ENCODE measurements at regions not wholly inside any gene's neighbourhood (a gene's known extent, or its start where the extent isn't known, plus 50 kb on each side); places are given as distances from the start of the nearest gene placed in this dataset.

DNA sequence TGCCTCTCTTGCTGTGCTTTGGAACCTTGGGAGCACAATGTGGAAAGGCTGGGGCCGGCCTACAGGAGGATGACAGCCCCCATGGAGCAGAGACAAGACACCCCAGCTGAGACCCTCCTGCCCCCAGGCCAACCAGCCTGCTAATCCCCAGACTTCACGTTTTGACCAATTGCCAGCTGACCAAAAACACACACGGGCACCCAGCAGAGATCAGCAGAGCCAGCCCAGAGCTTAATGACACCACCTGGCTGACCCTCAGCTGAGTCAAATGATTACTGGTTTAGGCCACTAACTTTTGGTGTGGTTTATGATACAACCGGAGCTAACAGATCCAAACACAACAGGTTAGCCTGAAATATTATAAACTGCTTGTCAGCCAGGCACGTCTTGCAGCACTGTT, 111.2 kb upstream of the KIF5B start:
- no peak for DNase-seq

DNA sequence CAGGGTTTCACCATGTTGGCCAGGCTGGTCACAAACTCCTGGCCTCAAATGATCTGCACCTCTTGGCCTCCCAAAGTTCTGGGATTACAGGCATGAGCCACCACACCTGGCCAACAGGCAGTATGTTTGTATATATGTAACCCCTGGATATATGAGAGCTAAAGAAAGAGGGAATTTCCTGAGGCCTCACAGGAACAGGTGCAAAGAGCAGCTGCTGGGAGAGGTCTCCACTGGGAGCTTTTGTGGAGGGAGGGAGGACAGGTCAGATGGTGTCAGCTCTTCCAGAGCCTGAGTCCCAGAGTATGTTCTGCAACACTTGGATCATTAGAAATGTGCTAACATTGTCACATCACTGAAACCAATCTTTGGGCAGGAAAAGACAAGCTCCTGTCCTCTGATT, 110.1 kb upstream of the KIF5B start:
- DNase-seq = no peak

DNA sequence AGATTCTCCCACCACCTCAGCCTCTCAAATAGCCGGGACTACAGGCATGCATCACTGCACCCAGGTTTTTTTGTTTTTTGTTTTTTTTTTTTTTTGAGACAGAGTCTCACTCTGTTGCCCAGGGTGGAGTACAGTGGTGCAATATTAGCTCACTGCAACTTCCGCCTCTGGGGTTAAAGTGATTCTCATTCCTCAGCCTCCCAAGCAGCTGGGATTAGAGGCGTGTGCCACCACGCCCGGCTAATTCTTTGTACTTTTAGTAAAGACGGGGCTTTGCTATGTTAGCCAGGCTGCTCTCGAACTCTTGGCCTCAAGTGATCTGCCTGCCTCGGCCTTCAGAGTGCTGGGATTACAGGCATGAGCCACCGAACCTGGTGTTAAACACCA, 107.5 kb upstream of the KIF5B start:
- DNase-seq = no peak

DNA sequence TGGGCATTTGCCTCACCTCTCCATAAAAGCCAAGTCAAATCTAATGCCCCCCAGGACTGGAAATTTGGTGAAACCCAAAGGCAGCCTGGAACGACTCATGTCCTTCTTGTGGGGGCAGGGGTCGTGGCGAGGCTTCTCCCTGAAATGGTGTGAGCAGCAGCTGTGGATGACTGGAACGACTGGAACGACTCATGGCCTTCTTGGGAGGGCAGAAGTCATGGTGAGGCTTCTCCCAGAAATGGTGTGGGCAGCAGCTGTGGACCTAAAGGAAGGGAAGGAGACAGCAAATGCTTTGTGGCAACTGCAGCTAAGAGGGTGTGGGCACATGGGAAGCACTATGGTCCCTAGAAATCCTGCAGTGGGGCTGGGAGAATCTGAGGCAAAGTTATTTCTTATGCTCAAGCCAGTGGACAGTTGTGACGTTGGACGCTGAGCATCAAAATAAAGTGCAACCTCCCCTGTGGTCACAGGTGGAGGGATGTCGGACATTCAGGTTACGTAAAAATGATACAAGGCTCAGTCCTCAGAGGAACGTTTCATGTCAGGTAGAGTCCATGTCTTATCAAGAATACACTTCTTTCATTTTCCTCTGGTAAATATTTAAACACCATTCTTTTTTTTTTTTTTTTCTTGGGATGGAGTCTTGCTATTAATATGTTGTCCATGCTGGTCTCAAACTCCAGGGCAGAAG, 107.0 kb upstream of the KIF5B start:
- no peak for DNase-seq

DNA sequence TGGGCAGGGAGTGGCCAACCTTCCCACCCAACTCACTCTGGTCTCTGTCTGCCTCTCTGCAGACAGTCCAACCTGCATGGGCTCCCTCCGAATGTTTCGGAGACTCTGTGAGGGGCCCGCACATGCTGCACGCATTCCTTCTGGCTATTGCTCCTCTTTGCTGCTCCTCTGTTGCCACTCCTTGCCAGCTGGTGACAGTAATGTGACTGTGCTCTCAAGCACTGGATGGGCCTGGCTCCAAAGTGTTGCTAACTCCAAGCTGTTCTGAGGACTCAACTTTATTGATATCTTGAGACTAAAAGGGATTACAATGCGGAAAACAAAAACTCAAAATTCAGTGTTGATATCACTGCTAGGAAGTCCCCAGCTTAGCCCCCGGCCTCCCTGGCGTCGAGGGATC, 105.4 kb upstream of the KIF5B start:
- no peak for DNase-seq

DNA sequence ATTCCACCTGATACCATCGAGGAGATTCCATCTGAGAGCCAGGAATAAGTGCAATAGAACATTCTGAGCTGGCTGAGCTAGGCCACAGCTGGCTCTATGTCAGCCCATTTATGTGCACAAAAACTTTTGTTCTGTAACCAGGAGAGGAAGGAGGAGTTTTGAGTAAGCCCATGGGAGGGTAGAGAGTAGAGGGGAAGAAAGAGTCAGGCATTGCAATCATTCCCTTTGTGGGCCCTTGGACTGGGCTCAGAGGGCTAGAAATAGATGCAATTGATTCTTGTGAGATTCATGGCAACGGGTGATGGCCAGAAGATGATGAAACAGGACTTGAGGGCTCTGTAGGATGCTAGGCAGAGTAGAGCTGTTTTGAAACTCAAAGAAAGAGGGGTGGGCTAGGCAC, 104.6 kb upstream of the KIF5B start:
- DNase-seq = no peak

DNA sequence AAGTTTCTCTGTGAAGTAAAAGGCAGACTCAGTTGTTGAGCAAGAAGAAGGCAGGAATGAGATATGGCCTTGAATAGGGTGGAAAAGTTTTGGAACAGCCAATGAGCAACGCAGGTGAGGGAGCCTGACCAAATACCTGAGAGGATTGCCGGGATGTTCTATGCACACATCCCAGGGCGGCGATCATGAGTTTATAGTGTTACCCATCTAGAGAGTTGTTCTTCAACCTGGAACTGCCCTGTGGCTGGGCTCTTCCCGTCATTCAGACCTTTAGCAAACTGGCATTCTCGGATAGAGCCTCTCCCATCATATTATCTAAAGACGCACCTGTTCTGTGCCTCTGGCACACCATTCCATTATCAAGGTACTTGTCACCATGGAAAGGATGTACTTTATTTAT, 103.0 kb upstream of the KIF5B start:
- no peak for DNase-seq

DNA sequence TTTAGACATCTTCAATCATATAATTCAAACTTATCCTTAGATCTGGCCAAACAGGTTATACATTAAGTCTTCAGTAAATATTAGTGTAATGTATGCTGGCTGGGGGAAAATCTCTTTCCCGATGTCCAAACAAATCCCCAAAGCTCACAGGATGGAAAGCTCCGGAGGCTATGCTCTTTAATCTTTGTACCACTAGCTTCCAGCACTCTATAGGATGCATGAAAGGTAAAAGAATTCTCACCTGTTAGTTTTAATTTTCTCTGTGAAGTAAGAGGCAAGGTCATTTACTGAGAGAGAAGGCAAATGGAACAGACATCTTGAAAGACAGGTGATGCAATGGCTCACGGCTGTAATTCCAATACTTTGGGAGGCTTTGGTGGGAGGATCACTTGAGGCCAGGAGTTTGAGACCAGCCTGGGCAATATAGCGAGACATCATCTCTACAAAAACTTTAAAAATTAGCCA, 99.8 kb upstream of the KIF5B start:
- no peak for DNase-seq

DNA sequence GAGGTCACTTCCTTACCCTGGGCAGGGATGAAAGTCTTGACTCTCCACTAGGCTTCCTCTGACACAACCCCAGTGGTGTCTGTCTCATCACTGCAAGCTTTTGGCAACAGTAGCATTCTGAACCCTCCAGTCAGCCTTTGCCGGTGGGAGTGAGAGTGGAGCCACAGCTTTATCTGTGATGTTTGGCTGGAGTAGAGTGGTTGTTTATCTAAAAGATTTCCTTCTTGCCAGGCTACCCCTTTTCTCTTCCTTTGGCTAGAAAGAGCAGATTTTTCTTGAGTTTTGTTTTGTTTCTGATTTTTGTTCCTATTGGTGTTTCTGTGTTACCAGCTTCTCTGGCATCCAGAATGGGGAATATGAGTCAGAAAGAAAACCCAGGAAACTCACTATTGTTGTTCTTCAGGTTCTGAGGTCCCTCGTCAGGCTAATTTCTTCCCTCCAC, 98.9 kb upstream of the KIF5B start:
- DNase-seq = no peak

DNA sequence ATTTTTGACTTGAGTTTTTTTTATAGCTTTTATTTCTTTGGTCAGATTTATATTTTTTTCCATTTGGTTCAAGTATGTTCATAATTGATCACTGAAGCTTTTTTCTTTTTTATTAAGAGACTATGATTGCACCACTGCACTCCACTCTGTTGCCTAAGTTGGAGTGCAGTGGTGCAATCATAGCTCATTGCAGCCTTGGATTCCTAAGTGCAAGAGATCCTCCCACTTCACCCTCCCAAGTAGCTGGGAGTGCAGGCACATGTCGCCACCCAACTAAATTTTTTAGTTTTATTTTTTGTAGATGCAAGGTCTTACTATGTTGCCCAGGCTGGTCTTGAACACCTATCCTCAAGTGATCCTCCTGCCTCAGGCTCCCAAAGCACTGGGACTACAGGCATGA, 97.7 kb upstream of the KIF5B start:
- no peak for DNase-seq

DNA sequence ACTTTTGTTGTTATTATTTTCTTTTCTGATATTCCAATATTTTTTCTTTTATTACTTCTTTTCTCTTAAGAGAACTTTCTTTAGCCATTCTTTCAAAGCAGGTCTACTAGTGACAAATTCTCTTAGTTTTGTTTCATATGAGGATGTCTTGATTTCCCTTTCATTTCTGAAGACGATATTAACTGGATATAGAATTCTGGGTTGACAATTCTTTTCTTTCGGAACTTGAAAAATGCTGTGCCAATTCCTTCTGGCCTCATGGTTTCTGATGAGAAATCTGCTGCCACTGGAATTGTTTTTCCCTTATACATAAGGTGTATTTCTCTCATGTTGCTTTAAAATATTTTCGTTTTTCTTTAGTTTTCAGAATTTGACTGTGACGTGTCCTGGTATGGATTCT, 97.0 kb upstream of the KIF5B start:
- DNase-seq = no peak

DNA sequence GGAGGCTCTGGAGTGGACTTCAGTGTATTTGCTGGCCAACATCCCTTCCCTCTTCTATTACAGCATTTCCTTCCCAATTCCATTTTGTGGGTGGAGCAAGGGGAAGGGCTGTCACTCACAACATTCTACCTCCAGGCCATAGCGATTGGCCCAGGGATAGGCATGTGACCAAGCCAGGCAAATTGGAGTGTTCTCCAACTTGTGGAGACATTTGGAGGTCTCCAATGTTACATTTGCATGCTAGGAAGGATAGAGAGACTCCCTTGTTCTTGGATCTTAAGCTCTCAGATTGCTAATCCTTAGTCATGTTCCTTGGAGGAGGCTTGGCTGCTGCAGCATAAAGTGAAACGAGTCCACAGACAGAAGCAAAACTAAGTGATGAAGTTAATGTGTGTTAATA, 95.6 kb upstream of the KIF5B start:
- DNase-seq = no peak

DNA sequence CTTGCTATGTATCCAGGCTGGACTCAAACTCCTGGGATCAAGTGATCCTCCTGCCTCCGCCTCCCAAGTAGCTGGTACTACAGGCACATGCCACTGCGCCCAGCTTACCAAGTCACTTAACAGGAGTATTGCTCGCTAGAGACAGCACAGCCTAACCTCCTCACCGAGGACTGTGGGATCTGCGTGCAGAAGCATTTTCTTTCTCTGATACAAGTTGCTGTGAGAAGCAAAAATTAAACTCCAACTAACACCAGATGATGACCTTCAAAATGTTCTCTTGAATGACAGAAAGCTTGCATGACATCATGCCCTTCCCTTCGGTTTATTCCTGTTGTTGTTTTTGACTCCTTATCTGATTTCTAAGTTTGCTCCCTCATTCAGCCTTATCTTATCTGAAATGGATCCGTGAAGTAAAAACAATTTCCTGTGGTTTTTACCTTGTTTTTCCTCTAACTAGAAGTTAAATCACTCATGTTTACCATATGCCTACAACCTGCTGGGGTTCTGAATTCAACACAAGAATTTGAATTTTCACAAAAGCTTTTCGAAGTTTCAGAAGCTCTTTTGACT, 94.4 kb upstream of the KIF5B start:
- DNase-seq = no peak

DNA sequence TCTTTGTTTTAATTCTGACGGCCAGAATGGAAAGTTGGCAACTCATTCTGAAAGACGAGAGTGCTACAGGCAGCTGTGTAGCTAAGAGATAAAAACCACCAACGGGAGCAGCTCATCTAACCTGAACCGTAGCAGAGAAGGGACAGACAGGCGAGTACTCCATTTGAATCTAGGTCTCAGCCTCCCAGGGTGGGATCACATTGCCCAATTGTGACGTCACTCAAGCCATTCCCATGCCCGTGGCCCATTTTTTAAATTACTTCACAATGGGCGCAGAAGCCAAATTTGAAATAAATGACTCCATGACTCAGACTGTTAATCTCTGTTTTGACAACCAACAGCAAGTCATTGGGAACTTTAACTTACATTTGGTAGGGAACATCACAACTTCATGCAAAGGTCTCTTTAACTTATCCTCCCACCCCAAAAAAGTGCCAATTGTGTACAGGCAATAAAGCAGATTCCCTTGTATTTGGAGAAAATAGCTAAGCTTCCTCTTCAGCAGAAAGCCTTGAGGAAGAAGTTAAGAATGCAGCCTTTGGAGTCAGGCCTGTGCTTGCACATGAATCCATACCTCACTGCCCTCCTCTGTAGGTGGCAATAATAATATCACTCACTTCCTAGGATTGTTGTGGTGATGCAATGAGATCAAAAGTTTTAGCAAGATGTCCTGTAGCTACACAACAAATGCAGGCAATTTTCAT, 93.2 kb upstream of the KIF5B start:
- DNase-seq = peak in 1 of 2 donors; percentile 12

DNA sequence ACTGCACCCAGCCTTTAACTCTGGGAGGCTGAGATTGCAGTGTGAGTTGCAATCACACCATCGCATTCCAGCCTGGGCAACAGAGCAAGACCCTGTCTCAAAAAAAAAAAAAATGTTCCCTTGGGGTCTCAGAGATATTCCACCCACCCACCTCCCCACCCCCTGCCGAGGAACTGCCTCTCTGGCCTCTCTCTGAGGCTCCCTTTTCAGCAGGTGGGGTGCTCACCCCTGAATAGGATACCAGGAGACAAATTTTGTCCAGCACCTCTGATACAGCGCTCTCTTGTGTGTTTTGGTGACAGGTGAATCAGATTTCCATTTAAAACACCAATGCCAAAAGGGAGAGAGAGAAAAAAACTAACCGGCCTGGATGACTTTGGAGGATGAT, 92.6 kb upstream of the KIF5B start:
- DNase-seq = no peak

DNA sequence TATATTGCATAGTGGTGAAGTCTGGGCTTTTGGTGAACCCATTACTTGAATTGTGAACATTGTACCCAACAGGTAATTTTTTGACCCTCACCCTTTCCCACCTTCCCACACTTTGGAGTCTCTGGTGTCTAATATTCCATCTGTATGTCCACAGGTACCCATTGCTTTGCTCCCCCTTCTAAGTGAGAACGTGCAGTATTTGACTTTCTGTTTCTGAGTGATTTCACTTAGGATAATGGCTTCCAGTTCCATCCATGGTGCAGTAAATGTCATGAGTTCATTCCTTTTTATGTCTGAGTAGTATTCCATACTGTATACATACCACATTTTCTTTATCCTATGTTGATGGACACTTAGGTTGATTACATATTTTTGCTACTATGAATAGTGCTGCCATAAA, 91.5 kb upstream of the KIF5B start:
- no peak for DNase-seq

DNA sequence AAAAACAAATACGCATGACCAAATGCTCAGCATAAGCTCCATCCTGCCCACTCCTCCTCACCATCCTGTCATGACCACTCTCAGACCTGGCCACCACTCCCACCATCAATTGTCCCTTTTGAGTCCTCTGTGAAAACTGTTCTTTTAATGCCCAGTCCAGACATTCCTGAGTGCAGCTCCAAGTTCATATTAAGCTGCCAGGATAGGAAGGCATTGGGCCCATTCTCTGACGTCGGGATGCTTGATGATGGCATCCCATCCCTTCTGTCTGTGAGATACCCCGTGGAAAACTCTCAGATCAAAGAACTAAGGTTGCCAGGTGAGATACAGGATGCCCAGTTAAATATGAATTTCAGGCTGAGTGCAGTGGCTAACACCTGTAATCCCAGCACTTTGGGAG, 89.9 kb upstream of the KIF5B start:
- no peak for DNase-seq

DNA sequence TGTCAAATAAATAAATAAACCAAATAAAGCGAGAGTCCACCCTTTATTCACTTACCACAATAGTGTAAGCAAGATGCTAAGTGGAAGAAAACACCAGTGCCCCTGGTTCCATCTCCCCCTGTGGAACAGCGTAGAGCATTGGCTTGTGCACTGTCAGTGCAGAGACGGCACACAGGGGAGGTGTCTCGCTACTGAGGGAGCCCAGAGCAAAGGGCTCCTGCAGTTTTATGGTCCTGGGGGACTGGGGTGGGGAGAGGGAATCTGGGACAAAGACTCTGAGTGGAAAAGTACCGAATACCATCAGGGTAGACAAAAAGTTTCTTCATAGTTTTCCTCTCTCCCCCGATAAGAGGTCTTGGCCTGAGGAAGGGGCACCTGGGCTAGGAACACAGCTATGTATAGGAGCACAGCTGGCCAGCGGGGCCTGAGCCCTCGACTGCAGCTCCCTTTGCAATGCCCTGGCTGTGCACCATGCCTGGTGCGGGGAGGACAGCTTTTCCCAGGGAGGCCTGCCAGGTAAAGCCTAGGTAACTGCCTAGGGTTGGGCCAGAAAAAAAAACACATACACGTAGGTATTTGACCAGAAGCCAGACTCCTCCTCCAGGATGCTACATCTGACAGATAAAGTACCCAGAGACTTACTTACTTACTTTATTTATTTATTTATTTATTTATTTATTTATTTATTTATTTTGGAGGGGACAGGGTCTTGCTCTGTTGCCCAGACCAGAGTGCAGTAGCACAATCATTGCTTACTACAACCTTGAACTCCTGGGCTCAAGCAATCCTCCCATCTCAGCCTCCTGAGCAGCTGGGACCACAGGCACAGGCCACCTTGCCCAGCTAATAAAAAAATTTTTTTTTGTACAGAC, 88.8 kb upstream of the KIF5B start:
- DNase-seq = no peak

DNA sequence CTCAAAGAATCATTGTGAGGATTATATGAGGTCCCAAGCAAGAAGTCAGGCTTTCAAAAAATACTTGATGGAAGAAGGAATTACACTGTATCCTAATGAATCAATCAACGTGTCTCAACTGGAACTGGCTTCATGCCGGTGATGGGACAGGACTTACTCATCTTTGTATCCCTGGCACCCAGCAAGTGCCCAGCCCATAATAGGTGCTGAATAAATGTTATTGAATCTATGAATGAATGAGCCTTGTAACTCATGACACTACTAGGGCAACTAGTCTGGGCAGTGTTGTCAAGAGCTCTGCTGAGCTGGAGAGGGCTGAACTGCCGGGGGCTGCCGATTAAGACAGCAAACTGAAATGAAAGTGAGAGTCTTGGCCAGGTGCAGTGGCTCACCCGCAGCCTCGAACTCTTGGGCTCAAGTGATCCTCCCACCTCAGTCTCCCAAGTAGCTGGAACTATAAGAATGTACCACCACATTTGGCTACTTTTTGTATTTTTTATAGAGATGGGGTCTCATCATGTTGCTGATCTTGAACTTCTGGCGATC, 87.2 kb upstream of the KIF5B start:
- no peak for DNase-seq

DNA sequence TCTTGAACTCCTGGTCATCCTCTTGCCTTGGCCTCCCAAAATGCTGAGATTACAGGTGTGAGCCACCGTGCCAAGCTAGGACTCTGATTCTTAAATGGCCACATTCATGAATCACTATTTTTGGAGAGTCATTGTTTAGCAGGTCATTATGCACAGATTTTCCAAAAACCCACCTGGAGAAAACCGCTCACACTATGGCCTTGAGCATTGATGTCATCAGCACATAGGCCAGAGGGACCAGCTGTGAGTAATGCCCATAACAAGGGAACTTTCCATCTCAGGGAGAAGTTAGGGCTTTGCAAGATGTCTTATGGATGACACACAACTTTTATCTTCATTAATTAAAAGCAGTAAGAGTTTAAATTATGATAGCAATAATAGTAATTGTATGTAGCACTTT, 86.4 kb upstream of the KIF5B start:
- DNase-seq = no peak

DNA sequence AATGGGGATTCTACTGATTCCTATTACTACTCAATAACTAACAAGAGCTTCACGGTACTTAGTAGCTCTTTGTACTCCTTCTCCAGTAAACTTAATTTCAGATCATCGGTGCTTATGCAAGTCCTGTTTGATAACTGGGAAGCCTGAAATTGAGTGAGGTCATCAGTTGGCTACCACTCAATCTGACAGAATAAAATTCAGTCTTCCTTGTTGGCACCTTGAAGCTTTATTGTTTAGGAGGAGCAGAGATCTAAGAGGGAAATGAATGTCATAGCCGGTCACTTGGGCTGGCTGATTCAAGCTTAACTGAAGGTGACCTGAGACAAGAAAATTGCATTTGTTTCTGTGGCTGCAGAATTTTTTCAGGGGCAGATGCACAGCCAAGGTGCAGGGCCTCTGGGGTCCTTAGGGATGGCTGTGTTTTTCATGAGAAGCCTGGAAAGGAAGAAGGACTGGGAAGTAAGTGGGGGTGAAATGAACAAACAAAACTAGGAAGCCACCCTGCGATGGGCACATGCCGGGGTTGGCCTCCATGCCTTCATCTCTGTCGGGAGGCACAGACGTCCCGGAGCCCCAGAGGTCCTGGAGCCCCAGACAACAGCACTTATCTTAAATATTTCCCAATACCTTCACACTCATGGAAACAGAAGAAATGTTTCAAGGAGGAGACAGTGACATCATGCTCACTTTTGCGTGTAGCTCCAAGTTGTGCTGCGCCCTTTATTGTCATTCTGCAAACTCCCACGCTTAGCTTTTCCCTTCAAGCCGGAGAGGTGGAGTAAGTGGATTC, 85.0 kb upstream of the KIF5B start:
- no peak for DNase-seq

DNA sequence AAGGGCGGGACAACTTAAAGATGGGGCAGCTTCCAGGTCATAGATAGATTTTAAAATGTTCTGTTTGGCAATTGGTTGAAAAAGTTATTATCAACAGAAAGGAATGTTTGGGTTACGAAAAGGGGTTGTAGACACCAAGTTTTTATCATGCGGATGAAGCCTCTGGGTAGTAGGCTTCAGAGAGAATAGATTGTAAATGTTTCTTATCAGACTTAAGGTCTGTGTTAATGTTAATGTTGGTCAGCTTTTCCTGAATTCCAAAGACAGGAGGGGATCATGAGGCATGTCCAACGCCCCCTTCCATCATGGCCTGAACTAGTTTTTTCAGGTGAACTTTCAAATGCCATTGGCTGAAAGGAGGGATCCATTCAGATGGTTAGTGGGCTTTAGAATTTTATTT, 84.2 kb upstream of the KIF5B start:
- DNase-seq = no peak

All from stimulated activated CD4-positive, alpha-beta T cell treated with anti-CD3 and anti-CD28 coated beads, Interleukin-2, amount 100 ng/mL, for 24 hours (primary cell).